Gastrocnemius medialis (tissue), 4 donors: ENCODE measurements at regions not wholly inside any gene's neighbourhood (a gene's known extent, or its start where the extent isn't known, plus 50 kb on each side); places are given as distances from the start of the nearest gene placed in this dataset.
"Not testable (repeated sequence)": the region's sequence is repeated elsewhere in the genome, so short reads cannot be mapped to it uniquely, and the experiment has no call there.

Experiments used
- ATAC-seq, 2 donors: fragments of 150-250 bp; one replicate each; pipeline ENCODE4 v1.9.1; 2016
- DNase-seq, 2 donors: peaks; one replicate each; pipeline ENCODE4 v3.0.0-alpha.2; 2019
- H3K27ac ChIP-seq, 4 donors: fragments of 200-600 bp; sonication (generic); 1 replicate in 1 of 4; 2 replicates in 3 of 4; pipeline ENCODE4 v1.5.1; 2016 to 2018; ENCODE audit warnings: mild to moderate bottlenecking in 2 of 4, moderate library complexity in 1 of 4
- H3K27me3 ChIP-seq, 3 donors: fragments of 200-600 bp; sonication (generic) in 2 of 3; 1 replicate in 1 of 3; 2 replicates in 2 of 3; pipeline versions ENCODE4 v1.5.1 to v1.6.0; 2016 to 2019; ENCODE audit warnings: mild to moderate bottlenecking in 1 of 3, moderate library complexity in 1 of 3
- H3K36me3 ChIP-seq, 2 donors: fragments of 200-600 bp; sonication (generic) in 1 of 2; one replicate each; pipeline ENCODE4 v1.5.1; 2017 to 2018
- H3K4me1 ChIP-seq, 2 donors: fragments of 200-600 bp; sonication (generic) in 1 of 2; one replicate each; pipeline ENCODE4 v1.5.1; 2016 to 2017; ENCODE audit warnings: mild to moderate bottlenecking in 2 of 2
- H3K4me3 ChIP-seq, 4 donors: fragments of 200-600 bp; sonication (generic) in 3 of 4; 1 replicate in 1 of 4; 2 replicates in 3 of 4; pipeline ENCODE4 v1.5.1; 2016 to 2019; ENCODE audit warnings: mild to moderate bottlenecking in 2 of 4
- H3K9me3 ChIP-seq, 3 donors: fragments of 200-600 bp; sonication (generic) in 2 of 3; 1 replicate in 1 of 3; 2 replicates in 2 of 3; pipeline ENCODE4 v1.5.1; 2016 to 2019
- POLR2A ChIP-seq, 2 donors: fragments of 450-650 bp; IDR thresholded peaks; one replicate each; pipeline ENCODE4 v1.6.1; 2017; ENCODE audit warnings: antibody characterized with exemption in 2 of 2, mild to moderate bottlenecking in 2 of 2, moderate library complexity in 2 of 2
- in situ Hi-C, 4 donors: fragments of 200-750 bp; cut with MboI; loops; one replicate each; pipeline versions ENCODE4 v1.15.0 to v1.8.0; 2017; ENCODE audit warnings: low sequenced_read_pairs in 4 of 4
- intact Hi-C: fragments of 100-400 bp; cut with DNase I; formaldehyde crosslinking; loops from one replicate; pipeline ENCODE4 v1.15.1; 2023; ENCODE audit warnings: low total_unique reads
- TF ChIP-seq, protein P1 (sequence below), 5 experiments: fragments of 450-650 bp in 3 of 5; fragments of 200-600 bp in 2 of 5; sonication (generic) in 2 of 5; IDR thresholded peaks in 4 of 5; conservative IDR thresholded peaks in 1 of 5; 1 replicate in 4 of 5; 2 replicates in 1 of 5; pipeline ENCODE4 v1.5.1; 2016 to 2019; ENCODE audit warnings: antibody characterized with exemption in 5 of 5, mild to moderate bottlenecking in 3 of 5, moderate library complexity in 3 of 5

DNA sequence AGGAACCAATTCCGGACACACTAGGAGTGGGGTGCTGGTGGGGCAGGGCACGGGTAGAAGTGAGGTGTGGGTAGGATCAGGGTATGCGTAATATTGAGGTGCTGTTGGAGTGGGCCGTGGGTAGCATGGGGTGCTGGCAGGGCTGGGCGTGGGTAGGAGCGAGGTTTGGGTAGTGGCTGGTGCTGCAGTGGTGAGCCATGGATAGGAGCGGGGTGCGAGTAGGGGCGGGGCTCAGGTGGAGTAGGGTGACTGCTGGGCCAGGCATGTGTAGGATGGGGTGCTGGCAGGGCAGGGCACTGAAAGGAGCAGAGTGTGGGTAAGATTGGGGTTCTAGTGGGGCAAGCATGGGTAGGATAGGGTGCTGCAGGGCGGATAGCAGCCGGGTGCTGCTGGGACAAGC lies 114.2 kb upstream of the DUSP22 start:
- DNase-seq = no peak
- no peak for TF ChIP-seq POLR2A (IDR thresholded peaks at IDR 0.05)
- TF ChIP-seq, protein P1, sequence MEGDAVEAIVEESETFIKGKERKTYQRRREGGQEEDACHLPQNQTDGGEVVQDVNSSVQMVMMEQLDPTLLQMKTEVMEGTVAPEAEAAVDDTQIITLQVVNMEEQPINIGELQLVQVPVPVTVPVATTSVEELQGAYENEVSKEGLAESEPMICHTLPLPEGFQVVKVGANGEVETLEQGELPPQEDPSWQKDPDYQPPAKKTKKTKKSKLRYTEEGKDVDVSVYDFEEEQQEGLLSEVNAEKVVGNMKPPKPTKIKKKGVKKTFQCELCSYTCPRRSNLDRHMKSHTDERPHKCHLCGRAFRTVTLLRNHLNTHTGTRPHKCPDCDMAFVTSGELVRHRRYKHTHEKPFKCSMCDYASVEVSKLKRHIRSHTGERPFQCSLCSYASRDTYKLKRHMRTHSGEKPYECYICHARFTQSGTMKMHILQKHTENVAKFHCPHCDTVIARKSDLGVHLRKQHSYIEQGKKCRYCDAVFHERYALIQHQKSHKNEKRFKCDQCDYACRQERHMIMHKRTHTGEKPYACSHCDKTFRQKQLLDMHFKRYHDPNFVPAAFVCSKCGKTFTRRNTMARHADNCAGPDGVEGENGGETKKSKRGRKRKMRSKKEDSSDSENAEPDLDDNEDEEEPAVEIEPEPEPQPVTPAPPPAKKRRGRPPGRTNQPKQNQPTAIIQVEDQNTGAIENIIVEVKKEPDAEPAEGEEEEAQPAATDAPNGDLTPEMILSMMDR (IDR thresholded peaks at IDR 0.05 in 4 of 5, conservative IDR thresholded peaks at IDR 0.05 in 1 of 5) = no peak
- H3K36me3 ChIP-seq = no peaks in the 10 kb centered on the region
- in situ Hi-C loops = no loop called here
- no peaks in the 10 kb centered on the region for H3K4me1 ChIP-seq
- no peak overlapping the region for H3K27ac ChIP-seq
- ATAC-seq = no peak
- no peak overlapping the region for H3K4me3 ChIP-seq
- no peaks in the 10 kb centered on the region for H3K27me3 ChIP-seq
- intact Hi-C loops = no loop called here
- H3K9me3 ChIP-seq = no peaks in the 10 kb centered on the region

DNA sequence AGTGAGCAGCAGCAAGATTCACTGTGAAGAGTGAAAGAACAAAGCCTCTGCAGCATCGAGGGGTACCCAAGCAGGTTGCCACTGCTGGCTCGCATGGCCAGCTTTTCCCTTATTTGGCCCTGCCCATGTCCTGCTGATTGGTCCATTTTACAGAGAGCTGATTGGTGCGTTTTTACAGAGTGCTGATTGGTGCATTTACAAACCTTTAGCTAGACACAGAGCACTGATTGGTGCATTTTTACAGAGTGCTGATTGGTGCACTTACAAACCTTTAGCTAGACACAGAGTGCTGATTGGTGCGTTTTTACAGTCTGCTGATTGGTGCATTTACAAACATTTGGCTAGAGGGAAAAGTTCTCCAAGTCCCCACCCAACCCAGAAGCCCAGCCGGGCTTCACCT lies 113.4 kb upstream of the DUSP22 start:
- in situ Hi-C loops = not testable (repeated sequence)

DNA sequence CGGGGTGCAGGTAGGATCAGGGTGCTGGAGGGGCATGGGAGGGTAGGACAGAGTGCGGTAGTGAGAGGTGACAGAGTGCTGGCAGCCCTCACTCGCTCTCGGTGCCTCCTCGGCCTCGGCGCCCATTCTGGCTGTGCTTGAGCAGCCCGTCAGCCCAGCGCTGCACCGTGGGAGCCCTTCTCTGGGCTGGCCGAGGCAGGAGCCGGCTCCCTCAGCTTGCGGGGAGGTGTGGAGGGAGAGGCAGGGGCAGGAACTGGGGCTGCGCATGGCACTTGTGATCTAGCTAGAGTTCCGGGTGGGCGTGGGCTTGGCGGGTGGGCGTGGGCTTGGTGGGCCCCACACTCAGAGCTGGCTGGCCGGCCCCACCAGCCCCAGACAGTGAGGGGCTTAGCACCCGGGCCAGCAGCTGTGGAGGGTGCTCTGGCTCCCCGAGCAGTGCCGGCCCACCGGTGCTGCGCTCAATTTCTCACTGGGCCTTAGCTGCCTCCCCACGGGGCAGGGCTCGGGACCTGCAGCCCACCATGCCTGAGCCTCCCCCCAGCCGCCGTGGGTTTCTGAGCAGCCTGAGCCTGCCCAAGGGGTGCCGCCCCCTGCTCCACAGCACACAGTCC lies 112.8 kb upstream of the DUSP22 start:
- no peaks in the 10 kb centered on the region for H3K9me3 ChIP-seq
- intact Hi-C loops = no loop called here
- no peaks in the 10 kb centered on the region for H3K36me3 ChIP-seq
- TF ChIP-seq, protein P1 (IDR thresholded peaks at IDR 0.05 in 4 of 5, conservative IDR thresholded peaks at IDR 0.05 in 1 of 5) = no peak
- no peak for TF ChIP-seq POLR2A (IDR thresholded peaks at IDR 0.05)
- DNase-seq = no peak
- in situ Hi-C loops = no loop called here
- no peak overlapping the region for H3K27ac ChIP-seq
- H3K27me3 ChIP-seq = no peaks in the 10 kb centered on the region
- ATAC-seq = no peak
- H3K4me1 ChIP-seq = no peaks in the 10 kb centered on the region
- no peak overlapping the region for H3K4me3 ChIP-seq

More for the DNA sequence above, 113.4 kb upstream of the DUSP22 start:
- ATAC-seq, H3K4me1 ChIP-seq, DNase-seq, H3K9me3 ChIP-seq, H3K27me3 ChIP-seq, H3K4me3 ChIP-seq, intact Hi-C loops, H3K27ac ChIP-seq, H3K36me3 ChIP-seq: not testable (repeated sequence)

DNA sequence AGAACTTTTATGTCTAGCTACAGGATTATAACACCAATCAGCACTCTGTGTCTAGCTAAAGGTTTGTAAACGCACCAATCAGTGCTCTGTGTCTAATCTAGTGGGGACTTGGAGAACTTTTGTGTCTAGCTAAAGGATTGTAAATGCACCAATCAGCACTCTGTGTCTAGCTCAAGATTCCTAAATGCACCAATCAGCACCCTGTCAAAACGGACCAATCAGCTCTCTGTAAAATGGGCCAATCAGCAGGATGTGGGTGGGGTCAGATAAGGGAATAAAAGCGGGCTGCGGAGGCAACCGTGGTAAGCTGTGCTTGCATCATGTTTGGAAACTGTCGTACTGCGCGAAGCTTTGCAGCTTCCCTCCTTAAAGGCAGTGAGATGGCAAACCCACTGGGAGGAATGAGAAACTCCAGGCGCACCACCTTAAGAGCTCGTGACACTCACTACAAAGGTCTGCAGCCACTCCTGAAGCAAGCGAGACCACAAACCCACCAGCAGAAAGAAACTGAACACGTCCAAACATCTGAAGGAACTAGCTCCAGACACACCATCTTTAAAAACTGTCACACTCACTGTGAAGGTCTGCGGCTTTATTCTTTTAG lies 112.1 kb upstream of the DUSP22 start:
- intact Hi-C loops, DNase-seq, H3K36me3 ChIP-seq, in situ Hi-C loops, H3K4me3 ChIP-seq, H3K4me1 ChIP-seq, H3K9me3 ChIP-seq, H3K27ac ChIP-seq, ATAC-seq, H3K27me3 ChIP-seq: not testable (repeated sequence)

DNA sequence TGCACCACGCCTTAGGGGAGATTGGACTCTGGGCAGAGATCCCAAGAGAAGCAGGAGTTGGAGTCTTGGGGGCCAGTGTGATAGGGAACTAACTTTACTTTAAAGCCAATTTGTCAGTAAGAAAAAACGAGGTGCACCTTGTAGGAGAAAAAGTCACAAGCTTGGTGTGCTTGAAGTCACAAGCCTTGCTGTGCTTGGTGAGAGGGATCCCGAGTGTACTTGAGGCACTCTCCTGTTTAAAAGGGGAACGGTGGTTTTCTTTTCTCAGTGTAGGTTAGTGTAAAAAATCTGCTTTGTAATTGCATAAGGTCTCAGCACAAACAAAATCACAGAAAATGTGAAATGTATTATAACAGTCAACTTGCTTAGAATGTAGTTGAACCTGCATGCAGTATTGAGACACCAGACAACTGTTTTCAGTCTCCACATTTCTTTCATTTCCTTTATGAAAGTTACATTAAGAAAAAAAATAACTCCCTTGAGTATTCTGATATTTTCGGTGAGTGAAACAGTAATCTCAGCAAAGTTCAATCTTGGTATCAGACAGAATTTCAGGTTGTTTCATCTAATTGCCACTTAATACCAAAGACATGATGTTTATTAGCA lies 111.1 kb upstream of the DUSP22 start:
- H3K27me3 ChIP-seq = no peaks in the 10 kb centered on the region
- in situ Hi-C loops = no loop called here
- intact Hi-C loops = no loop called here
- no peaks in the 10 kb centered on the region for H3K4me1 ChIP-seq
- TF ChIP-seq, protein P1 (IDR thresholded peaks at IDR 0.05 in 4 of 5, conservative IDR thresholded peaks at IDR 0.05 in 1 of 5) = no peak
- no peak for TF ChIP-seq POLR2A (IDR thresholded peaks at IDR 0.05)
- DNase-seq = no peak
- ATAC-seq = no peak
- no peak overlapping the region for H3K27ac ChIP-seq
- no peaks in the 10 kb centered on the region for H3K36me3 ChIP-seq
- H3K4me3 ChIP-seq = no peak overlapping the region
- no peaks in the 10 kb centered on the region for H3K9me3 ChIP-seq
